NCI-H524 (cell line): ENCODE measurements at regions not wholly inside any gene's neighbourhood (a gene's known extent, or its start where the extent isn't known, plus 50 kb on each side); places are given as distances from the start of the nearest gene placed in this dataset.
"Not testable (repeated sequence)": the region's sequence is repeated elsewhere in the genome, so short reads cannot be mapped to it uniquely, and the experiment has no call there.

Experiments used
- DNase-seq, 2 experiments: peaks; one replicate each; lab custom pipeline; 2025; lab: John Stamatoyannopoulos, UW

DNA sequence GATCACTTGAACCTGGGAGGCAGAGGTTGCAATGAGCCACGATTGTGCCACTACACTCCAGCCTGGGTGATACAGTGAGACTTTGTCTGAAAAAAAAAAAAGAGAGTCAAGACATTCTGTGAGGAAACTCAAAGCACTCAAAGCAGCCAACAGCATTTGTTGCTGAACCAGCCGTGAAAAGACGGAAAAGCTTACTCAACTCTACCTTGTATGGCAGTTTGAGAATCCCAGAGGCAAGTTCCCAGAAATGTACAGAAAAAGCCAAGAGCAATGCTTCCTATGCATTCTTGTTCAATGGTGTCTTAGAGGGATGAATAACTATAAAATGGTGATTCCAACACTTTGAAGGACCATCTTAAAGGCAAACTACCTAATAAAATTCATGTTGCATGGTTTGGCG lies 170.2 kb downstream of the HSD17B3 start:
- no peak for DNase-seq

GRCh38 chr9:96130970-96131369 lies 171.0 kb downstream of the HSD17B3 start:
- DNase-seq = no peak

DNA sequence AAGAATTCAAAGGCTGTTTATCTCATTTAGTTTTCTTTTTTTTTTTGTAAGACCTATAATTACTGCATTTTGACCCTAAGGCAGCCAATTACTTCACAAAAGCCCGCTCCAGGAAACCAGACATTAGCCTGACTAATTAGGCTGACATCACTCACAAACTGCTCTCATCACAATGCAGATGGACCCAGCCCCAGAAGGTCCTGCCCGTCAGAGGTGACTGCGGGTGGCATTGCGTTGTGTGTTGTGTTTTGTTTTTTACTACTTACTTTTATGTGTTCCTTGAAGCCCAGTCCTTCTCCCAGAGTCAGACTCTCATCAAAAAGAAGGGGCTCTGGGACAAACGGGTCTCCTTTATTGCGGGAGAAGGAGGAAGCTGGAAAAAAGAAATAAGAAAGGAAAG lies 172.2 kb downstream of the HSD17B3 start:
- no peak for DNase-seq

- no peak for DNase-seq
Observed at GRCh38 chr9:96128880-96129279, 173.1 kb downstream of the HSD17B3 start.

- no peak for DNase-seq
Observed at GRCh38 chr9:96126321-96126881, 175.6 kb downstream of the HSD17B3 start.

DNA sequence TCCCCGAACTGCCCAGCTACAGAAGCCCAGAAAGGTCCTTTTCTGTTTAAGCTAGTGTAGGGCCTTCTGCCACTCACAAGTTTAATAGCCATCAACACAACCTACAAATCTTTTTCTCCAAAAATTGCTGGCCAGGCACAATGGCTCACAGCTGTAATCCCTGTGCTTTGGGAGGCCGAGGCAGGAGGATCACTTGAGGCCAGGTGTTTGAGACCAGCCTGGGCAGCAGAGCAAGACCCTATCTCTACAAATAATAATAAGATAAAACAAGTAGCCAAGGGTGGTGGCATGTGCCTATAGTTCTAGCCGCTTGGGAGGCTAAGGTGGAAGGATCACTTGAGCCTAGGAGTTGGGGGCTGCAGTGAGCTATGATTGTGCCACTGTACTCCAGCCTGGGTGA lies 176.4 kb downstream of the HSD17B3 start:
- DNase-seq = no peak

- no peak for DNase-seq
Observed at GRCh38 chr9:96122751-96123150, 179.2 kb downstream of the HSD17B3 start.

DNA sequence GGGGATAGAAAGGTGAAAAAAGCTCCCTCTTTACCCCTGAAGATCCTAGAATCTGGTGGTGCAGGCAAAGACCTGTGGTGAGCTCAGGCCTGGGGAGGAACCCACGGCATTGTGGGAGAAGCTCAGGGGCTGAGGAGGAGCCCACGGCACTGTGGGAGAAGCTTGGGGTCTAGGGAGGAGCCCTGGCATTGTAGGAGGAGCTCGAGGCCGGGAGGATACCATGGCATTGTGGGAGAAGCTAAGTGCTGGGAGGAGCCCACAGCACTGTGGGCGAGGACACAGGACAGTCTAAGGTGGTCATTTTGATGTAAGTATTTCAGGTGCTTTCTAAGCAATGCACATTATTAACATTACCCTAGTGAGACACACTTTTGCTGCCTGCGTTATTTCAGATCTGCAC lies 179.7 kb downstream of the HSD17B3 start:
- no peak for DNase-seq

DNA sequence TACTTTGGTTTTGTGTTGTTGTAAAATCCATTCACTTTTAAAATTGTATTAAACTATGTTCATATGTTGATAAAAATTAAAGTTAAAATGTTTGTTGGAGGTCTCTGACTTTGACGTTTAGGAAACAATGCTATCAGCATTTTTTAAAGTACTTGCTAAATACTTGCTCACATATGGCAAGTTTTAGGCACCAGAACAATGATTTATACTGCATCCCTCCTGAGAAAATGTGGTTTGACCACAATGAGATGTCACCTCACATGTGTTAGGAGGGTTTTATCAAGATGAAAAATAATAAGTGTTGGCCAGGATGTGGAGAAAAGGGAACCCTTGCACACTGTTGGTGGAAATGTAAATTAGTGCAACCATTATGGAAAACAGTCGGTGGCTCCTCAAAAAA lies 180.8 kb downstream of the HSD17B3 start:
- no peak for DNase-seq

GRCh38 chr9:96117398-96118080 lies 184.4 kb downstream of the HSD17B3 start:
- no peak for DNase-seq

GRCh38 chr9:96116275-96117064 lies 185.5 kb downstream of the HSD17B3 start:
- no peak for DNase-seq

GRCh38 chr9:96115836-96116235 lies 186.1 kb downstream of the HSD17B3 start:
- no peak for DNase-seq

DNA sequence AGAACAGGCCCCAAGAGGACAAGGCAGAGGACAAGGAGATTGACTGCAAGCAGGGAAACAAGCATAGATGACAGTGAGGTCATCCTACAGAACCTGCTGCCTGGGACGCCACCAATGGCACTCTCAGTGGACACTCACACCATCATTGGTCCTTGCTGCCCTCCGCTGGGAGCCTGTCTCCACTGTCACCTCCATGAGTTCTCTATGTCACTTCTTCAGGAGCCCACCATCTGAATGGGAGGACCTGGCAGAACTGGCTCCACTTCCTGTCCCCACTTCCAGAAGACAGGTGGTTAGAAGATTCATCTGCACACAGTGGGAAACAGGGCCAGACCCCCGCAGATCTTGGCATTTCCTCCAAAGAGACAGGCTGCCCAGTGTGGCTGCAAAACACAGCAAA lies 188.9 kb downstream of the HSD17B3 start:
- DNase-seq = no peak

- no peak for DNase-seq
Observed at GRCh38 chr9:96109680-96110351, 192.2 kb downstream of the HSD17B3 start.

- DNase-seq = no peak
Observed at GRCh38 chr9:96108691-96109380, 193.1 kb downstream of the HSD17B3 start.

- no peak for DNase-seq
Observed at GRCh38 chr9:96107436-96107835, 194.5 kb downstream of the HSD17B3 start.

GRCh38 chr9:96100385-96101300 lies 201.3 kb downstream of the HSD17B3 start:
- no peak for DNase-seq

DNA sequence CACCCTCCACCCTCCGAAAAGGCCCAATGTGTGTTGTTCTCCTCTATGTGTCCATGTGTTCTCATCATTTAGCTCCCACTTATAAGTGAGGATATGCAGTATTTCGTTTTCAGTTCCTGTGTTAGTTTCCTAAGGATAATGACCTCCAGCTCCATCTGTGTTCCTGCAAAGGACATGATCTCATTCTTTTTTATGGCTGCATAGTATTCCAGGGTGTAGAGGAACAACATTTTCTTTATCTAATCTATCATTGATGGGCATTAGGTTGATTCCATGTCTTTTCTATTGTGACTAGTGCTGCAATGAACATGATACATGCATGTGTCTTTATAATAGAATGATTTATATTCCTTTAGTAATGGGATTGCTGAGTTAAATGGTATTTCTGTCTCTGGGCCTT lies 211.3 kb downstream of the HSD17B3 start:
- DNase-seq = not testable (repeated sequence)

DNA sequence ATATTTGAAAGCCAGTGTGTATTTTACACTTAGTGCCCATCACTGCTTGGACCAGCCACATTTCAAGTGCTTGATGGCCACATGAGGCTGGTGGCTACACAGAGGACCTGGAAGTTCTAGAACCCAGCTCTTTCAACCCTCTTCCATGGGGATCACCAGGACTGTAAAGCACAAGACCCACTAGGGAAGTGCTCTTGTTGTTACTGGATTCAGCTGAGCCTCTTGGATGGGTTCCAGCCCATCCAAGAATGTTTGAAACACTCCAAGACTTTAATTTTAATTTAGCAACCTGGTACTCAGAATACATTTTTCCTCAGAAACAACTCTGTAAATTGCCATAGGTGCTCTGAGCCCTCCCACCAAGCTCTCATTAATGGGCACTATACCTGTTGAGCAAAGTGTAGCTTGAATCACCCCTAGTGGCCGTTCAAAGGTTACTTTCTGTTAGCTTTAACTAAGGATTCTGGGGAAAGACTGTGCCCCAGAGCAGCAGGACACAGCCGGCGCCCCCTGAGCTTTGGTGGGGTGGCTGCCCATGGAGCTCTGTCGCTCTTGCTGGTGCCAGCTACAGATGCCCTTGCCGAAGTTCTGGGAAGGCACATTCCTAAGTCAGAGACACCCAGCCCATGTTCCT lies 212.4 kb downstream of the HSD17B3 start:
- DNase-seq = no peak

GRCh38 chr9:96088510-96088909 lies 213.0 kb downstream of the ERCC6L2 start:
- DNase-seq = no peak
